ENCODE measurements at regions not wholly inside any gene's neighbourhood (a gene's known extent, or its start where the extent isn't known, plus 50 kb on each side); places are given as distances from the start of the nearest gene placed in this dataset.

DNA sequence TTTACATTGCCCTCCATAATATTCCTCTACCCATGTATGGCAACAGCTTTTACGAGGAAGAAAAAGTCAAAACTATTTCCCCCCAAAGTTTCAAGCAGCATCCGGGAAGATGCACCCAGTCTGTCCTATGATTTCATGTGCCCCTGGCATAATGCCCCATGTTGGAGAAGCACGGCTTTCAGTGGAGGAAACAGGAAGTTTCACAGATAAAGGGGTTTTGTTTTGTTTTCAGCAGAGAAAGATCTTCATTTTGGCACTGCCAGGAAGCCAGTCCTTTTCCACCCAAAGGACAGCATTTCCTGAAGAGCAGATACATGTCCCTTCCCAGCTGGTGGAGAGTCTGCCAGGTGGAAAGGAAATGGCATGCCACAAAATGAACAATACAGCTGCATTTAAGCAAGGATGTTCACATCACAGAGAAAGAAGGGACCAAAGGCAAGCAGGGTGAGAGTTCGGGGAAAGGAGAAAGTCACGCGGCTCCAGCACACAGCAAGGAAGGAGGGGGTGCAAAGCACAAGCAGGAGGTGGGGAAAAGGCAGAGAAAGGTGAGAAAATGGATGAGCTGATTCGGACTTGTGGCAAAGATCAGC is 95.3 kb upstream of the HIVEP3 start:
- TF ChIP-seq ZNF362 (tag by site-specific recombination; IDR thresholded peaks at IDR 0.05) (no peak), CTCF (tag by site-specific recombination; IDR thresholded peaks at IDR 0.05) (no peak), ZNF777 (tag by site-specific recombination; IDR thresholded peaks at IDR 0.05; ENCODE audit: borderline replicate concordance) (no peak), ZNF280D (tag by site-specific recombination; IDR thresholded peaks at IDR 0.05) (no peak), KLF8 (tag by site-specific recombination; IDR thresholded peaks at IDR 0.05) (no peak), ZNF37A (tag by site-specific recombination; IDR thresholded peaks at IDR 0.05) (no peak), ZFP69B (tag by site-specific recombination; IDR thresholded peaks at IDR 0.05) (no peak), HOXA7 (CRISPR knock-in tag; IDR thresholded peaks at IDR 0.05; ENCODE audit: borderline replicate concordance) (no peak), ZNF121 (tag by site-specific recombination; IDR thresholded peaks at IDR 0.05) (no peak)
- TF ChIP-seq, protein P1, sequence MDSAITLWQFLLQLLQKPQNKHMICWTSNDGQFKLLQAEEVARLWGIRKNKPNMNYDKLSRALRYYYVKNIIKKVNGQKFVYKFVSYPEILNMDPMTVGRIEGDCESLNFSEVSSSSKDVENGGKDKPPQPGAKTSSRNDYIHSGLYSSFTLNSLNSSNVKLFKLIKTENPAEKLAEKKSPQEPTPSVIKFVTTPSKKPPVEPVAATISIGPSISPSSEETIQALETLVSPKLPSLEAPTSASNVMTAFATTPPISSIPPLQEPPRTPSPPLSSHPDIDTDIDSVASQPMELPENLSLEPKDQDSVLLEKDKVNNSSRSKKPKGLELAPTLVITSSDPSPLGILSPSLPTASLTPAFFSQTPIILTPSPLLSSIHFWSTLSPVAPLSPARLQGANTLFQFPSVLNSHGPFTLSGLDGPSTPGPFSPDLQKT (IDR thresholded peaks at IDR 0.05; ENCODE audit: borderline replicate concordance, low read depth, low read length), result no peak
